Transverse colon (tissue), 3 donors: ENCODE measurements at regions not wholly inside any gene's neighbourhood (a gene's known extent, or its start where the extent isn't known, plus 50 kb on each side); places are given as distances from the start of the nearest gene placed in this dataset.

Experiments used
- CTCF ChIP-seq, 5 experiments: fragments of 200-600 bp in 3 of 5; fragments of 450-650 bp in 2 of 5; sonication (generic) in 3 of 5; IDR thresholded peaks; 1 replicate in 2 of 5; 2 replicates in 3 of 5; pipeline ENCODE4 v1.5.1; 2016 to 2017; ENCODE audit warnings: antibody characterized with exemption in 5 of 5, inconsistent platforms in 3 of 5, mild to moderate bottlenecking in 2 of 5, moderate library complexity in 1 of 5
- POLR2A ChIP-seq: fragments of 450-650 bp; IDR thresholded peaks from one replicate; pipeline ENCODE4 v1.6.1; 2016; ENCODE audit warnings: antibody characterized with exemption, mild to moderate bottlenecking, moderate library complexity

GRCh38 chr16:7834771-7835431 lies 502.3 kb downstream of the RBFOX1 start:
- TF ChIP-seq POLR2A (no peak), CTCF (IDR thresholded peaks at IDR 0.05) (no peak)
